ENCODE measurements at regions not wholly inside any gene's neighbourhood (a gene's known extent, or its start where the extent isn't known, plus 50 kb on each side); places are given as distances from the start of the nearest gene placed in this dataset.

DNA sequence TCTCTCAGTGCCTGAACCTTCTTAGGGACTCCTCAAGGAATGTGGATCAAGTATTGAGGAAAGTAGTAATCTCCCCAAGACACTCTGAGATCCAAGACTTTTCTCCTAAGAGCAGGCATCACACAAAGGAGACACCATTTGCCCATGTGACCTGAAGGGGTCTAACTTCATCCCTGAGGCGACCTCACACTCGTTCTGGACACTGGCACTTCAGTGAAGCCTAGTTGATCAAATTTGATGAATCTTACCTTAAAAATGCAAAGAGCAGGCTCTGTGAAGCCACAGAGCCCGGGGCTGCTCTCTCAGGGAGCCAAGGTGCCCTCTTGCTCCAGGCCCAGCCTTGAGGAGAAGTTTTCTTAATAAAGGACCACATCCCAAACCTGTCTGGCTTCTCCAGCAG is 64.3 kb downstream of the SCN11A start:
- 69% methylated on average over 3 of the region's 3 CpGs for WGBS (ENCODE audit: insufficient coverage)
- Histone ChIP-seq H3K9ac (ENCODE audit: insufficient read depth, low read length, poor library complexity, severe bottlenecking) (no peak overlapping the region), H3K4me3 (replicated peaks in 1 of 3; ENCODE audit: low read depth in 2 of 3, low read length in 3 of 3) (no peak overlapping the region), H4K20me1 (ENCODE audit: insufficient read depth, low read length) (no peaks in the 10 kb centered on the region), H3K27me3 (ENCODE audit: control insufficient read depth in 2 of 2, insufficient read depth in 2 of 2, low read length in 2 of 2) (no peaks in the 10 kb centered on the region), H2AFZ (ENCODE audit: insufficient read depth, low read depth, low read length, poor library complexity, severe bottlenecking) (no peak overlapping the region), H3K4me2 (replicated peaks; ENCODE audit: extremely low read depth, low read length, poor library complexity, severe bottlenecking) (no peak overlapping the region), H3K27ac (ENCODE audit: low read depth in 1 of 2, low read length in 2 of 2) (no peak overlapping the region), H3K36me3 (replicated peaks in 1 of 2; ENCODE audit: control insufficient read depth in 1 of 2, insufficient read depth in 2 of 2, low read length in 2 of 2) (no peaks in the 10 kb centered on the region), H3K4me1 (ENCODE audit: control insufficient read depth in 1 of 2, insufficient read depth in 2 of 2, low read length in 2 of 2) (no peaks in the 10 kb centered on the region), H3K9me3 (replicated peaks in 1 of 2; ENCODE audit: control insufficient read depth in 1 of 2, insufficient read depth in 1 of 2, low read length in 2 of 2) (no peaks in the 10 kb centered on the region), H3K79me2 (ENCODE audit: insufficient read depth, low read length) (no peaks in the 10 kb centered on the region)
- H3K4me3 Mint-ChIP-seq = no peak overlapping the region
- intact Hi-C loops (cut with micrococcal nuclease) = no loop called here
- H3K4me1 Mint-ChIP-seq = no peaks in the 10 kb centered on the region
- H3K9me3 Mint-ChIP-seq = peaks cover 0 to 2% (median 0%) of the 10 kb centered on the region in 7 donors
- no peak for DNase-seq
- peaks cover 3 to 8% (median 8%) of the 10 kb centered on the region in 3 donors for H3K27me3 Mint-ChIP-seq (ENCODE audit: low read depth in 3 of 3)
- no peak overlapping the region for H3K27ac Mint-ChIP-seq
- no peaks in the 10 kb centered on the region for H3K36me3 Mint-ChIP-seq
- TF ChIP-seq, protein P1, sequence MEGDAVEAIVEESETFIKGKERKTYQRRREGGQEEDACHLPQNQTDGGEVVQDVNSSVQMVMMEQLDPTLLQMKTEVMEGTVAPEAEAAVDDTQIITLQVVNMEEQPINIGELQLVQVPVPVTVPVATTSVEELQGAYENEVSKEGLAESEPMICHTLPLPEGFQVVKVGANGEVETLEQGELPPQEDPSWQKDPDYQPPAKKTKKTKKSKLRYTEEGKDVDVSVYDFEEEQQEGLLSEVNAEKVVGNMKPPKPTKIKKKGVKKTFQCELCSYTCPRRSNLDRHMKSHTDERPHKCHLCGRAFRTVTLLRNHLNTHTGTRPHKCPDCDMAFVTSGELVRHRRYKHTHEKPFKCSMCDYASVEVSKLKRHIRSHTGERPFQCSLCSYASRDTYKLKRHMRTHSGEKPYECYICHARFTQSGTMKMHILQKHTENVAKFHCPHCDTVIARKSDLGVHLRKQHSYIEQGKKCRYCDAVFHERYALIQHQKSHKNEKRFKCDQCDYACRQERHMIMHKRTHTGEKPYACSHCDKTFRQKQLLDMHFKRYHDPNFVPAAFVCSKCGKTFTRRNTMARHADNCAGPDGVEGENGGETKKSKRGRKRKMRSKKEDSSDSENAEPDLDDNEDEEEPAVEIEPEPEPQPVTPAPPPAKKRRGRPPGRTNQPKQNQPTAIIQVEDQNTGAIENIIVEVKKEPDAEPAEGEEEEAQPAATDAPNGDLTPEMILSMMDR (IDR thresholded peaks at IDR 0.05) = no peak

DNA sequence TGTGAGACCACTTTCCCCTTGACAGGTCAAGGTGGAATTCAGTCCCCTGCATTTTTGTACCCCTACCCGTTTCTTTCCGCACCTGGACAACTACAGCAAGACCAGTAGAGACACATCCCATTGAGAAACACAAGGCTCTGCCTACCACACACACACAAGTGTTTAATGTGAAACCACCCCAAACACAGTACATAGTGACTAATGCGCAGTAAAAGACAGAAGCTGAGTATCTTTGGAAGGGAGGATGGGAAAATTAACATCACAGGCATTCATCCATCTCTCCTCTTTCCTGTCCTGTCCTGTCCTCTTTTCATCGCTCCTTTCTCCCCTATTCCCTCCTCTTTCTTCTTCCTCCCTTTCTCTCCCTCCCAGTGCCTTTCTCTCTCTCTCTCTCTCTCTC is 64.8 kb downstream of the SCN11A start:
- H3K27ac Mint-ChIP-seq = no peak overlapping the region
- intact Hi-C loops (cut with micrococcal nuclease) = no loop called here
- no peak overlapping the region for H3K4me2 ChIP-seq (replicated peaks; ENCODE audit: extremely low read depth, low read length, poor library complexity, severe bottlenecking)
- no peak overlapping the region for H2AFZ ChIP-seq (ENCODE audit: insufficient read depth, low read depth, low read length, poor library complexity, severe bottlenecking)
- no peaks in the 10 kb centered on the region for H4K20me1 ChIP-seq (ENCODE audit: insufficient read depth, low read length)
- H3K27me3 ChIP-seq (ENCODE audit: control insufficient read depth in 2 of 2, insufficient read depth in 2 of 2, low read length in 2 of 2) = no peaks in the 10 kb centered on the region
- no peaks in the 10 kb centered on the region for H3K4me1 ChIP-seq (ENCODE audit: control insufficient read depth in 1 of 2, insufficient read depth in 2 of 2, low read length in 2 of 2)
- H3K4me3 ChIP-seq (replicated peaks in 1 of 3; ENCODE audit: low read depth in 2 of 3, low read length in 3 of 3) = no peak overlapping the region
- H3K36me3 Mint-ChIP-seq = no peaks in the 10 kb centered on the region
- TF ChIP-seq, protein P1 (IDR thresholded peaks at IDR 0.05) = no peak
- no peak overlapping the region for H3K4me3 Mint-ChIP-seq
- no peaks in the 10 kb centered on the region for H3K9me3 ChIP-seq (replicated peaks in 1 of 2; ENCODE audit: control insufficient read depth in 1 of 2, insufficient read depth in 1 of 2, low read length in 2 of 2)
- H3K27ac ChIP-seq (ENCODE audit: low read depth in 1 of 2, low read length in 2 of 2) = no peak overlapping the region
- peaks cover 3 to 10% (median 6%) of the 10 kb centered on the region in 3 donors for H3K27me3 Mint-ChIP-seq (ENCODE audit: low read depth in 3 of 3)
- H3K9ac ChIP-seq (ENCODE audit: insufficient read depth, low read length, poor library complexity, severe bottlenecking) = no peak overlapping the region
- 86% methylated on average over 1 of the region's 4 CpGs for WGBS (ENCODE audit: insufficient coverage)
- no peaks in the 10 kb centered on the region for H3K79me2 ChIP-seq (ENCODE audit: insufficient read depth, low read length)
- no peaks in the 10 kb centered on the region for H3K36me3 ChIP-seq (replicated peaks in 1 of 2; ENCODE audit: control insufficient read depth in 1 of 2, insufficient read depth in 2 of 2, low read length in 2 of 2)
- peaks cover 0 to 2% (median 0%) of the 10 kb centered on the region in 7 donors for H3K9me3 Mint-ChIP-seq
- no peaks in the 10 kb centered on the region for H3K4me1 Mint-ChIP-seq
- DNase-seq = no peak

All from CD14-positive monocyte (primary cell).